GM19467 (cell line): ENCODE measurements at regions not wholly inside any gene's neighbourhood (a gene's known extent, or its start where the extent isn't known, plus 50 kb on each side); places are given as distances from the start of the nearest gene placed in this dataset.
"Not testable (repeated sequence)": the region's sequence is repeated elsewhere in the genome, so short reads cannot be mapped to it uniquely, and the experiment has no call there.

Experiments
- ATAC-seq: cut with Tn5 transposase; IDR thresholded peaks from one replicate; pipeline ENCODE4 v1.9.1; 2021; ENCODE audit warnings: mild to moderate bottlenecking, moderate library complexity; ENCODE audit not compliant: unreplicated experiment

GRCh38 chr13:34349091-34349722 is 531.3 kb downstream of the RFC3 start:
- no peak for ATAC-seq

GRCh38 chr13:34350671-34351070 is 532.7 kb downstream of the RFC3 start:
- no peak for ATAC-seq

GRCh38 chr13:34351134-34351533 is 533.2 kb downstream of the RFC3 start:
- ATAC-seq: no peak

DNA sequence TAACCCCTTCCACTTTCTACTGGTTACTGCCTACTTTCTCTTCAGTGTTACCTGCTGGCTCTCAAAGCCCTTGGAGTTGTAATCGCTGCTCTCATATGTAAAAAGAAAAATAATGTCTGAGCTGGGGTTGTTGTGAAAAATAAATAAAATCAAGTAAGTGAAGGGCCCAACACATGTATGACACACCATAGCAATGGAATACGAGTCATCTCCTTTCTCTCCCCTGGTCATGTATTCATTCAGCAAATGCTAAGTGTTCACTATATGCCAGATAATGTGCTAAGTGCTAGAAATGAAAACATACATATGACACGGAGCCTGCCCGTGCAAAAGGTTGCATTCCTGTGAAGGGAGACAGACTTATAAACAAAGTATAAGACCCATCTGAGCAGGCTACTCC is 535.0 kb downstream of the RFC3 start:
- no peak for ATAC-seq

DNA sequence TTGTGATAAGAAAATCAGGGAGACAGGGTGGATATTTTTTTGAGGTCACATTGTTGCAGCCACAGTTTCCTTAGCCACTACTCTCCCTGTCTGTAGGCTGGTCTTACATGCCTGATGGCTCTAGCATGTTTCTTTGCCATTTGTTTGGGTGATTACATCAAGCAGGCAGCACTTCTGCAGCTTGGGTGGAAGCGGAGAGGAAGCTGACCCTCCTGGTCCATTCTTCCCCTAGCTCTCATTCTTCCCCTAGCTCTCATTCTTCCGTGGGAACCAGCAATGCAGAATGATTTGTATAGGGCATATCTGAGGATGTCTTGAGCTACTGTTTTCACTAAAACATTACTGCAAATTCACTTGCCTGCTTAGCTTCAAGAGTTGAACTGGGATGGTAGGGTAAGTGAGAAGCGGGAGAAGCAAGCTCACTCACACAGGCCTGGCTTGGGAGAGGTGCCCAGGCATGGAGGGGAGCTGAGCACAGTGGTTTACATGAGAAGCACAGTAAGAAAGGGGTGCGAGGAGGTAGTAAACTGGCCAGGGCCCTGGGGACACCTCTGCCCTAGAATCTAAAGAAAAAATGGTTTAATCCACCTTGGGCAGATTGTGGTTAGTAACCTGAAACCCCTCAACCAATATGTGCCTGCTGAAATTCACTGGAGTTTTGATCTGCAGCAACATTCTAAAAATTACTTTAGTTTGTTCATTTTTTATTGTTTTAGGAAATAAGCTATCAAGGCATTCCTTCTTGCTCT is 538.9 kb downstream of the RFC3 start:
- ATAC-seq: no peak

- no peak for ATAC-seq
These were observed 539.7 kb downstream of the RFC3 start for GRCh38 chr13:34357435-34358232.

DNA sequence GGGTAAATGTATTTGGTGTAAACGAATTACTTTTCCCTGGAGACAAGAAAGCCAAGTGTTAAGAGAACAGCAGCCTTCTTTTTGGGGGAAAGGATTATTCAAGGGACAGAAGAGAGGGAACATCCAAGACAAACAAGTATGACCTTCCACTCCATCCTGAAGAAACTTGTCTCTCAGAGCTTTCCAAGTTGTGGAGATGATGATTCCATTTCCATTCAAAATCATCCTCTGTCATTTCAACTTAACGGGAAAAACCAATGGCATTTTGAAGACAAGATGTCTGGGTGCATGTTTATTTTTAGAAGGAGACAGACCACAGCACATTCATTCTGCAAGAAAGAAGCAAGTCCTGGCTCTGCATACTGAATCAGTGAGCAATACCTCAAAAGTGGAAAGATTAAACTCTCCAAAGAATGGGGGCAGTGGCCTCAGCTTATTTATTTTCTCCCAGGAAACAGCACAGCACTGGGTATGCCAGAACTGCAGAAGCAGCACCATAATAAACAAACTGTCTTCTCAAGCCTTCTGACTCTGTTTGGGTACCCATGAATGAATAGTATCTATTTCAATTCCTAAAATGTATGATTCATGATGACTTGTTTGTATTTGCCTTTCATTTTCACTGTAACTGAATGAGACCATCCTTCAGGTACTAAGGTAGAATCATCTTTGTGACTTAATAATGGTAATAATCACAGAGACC is 541.0 kb downstream of the RFC3 start:
- no peak for ATAC-seq

- ATAC-seq: no peak
These were observed 542.8 kb downstream of the RFC3 start for GRCh38 chr13:34360702-34361101.

- no peak for ATAC-seq
These were observed 543.6 kb downstream of the RFC3 start for GRCh38 chr13:34361560-34361959.

DNA sequence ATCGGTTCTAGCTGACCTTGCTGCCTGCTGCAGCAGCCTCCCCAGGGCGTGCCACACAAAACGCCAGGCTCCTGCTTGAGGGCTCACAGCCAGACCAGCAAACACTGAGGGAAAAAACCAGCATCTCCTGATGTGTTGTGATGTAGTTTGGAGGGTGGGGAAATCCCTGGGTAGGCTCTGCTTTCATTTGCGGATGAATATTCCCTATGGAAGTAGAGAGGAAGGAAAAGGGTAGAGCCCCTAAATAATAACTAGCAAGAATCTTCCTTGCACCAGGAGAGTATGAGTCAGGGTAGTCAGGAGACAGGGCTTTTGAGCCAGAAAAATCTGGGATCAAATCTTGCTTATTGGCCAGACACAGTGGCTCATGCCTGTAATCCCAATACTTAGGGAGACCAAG is 545.3 kb downstream of the RFC3 start:
- ATAC-seq: no peak

- no peak for ATAC-seq
These were observed 546.7 kb downstream of the RFC3 start for GRCh38 chr13:34364633-34365032.

DNA sequence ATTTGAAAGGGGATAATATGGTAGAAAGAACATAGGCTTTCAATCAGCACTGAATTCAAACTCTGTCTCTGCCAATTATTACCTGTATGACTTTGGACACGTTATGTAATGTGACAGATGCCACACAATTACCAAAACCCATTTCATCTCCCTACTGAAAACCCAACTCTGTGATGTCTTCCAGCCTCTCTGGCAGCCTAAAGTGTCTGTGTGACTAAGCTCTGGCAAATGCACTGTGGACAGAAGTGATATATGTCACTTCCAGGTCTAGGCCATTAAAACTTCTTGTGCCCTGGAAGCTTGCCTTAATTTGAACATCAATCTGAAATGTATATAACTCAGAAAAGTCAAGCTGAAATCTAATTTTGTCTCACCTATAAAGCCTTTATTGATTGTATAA is 552.0 kb downstream of the RFC3 start:
- ATAC-seq: no peak

DNA sequence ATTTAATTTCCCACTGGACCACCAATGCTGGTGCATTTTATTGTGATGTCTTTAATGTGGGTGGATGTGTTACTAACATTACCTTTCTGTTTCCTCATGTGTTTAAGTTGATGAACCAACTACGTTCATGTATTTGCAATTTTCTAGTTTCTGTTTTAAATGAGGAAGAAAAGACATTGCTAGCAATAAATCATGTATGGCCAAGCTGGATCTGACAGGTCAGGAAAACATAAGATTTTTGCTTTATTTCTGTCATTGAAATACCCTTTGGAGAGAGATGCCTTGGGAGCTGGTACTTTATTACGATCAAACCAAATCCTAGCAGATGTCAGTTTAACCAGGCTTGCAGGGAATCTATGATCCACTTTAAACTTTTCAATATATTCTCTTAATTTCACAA is 553.2 kb downstream of the RFC3 start:
- ATAC-seq: no peak

GRCh38 chr13:34371645-34372395 is 553.9 kb downstream of the RFC3 start:
- no peak for ATAC-seq

DNA sequence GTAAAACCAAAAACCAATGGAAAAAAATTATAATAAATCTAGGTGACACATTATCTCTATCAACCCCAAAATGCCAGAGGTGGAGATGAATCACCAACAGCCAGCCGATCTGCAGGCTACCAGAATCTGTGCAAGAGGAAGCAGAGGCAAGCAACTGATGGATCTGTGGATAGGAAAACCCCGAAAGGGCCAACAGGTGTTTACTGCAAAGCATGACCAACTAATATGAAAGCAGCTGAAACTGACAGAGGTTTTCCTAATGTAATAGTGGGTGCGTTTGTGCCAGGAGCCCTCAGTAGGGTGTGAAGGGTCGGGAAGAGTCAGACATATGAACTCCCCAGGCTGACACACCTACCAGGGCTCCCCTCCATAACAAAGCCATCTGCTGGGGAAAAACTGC is 554.6 kb downstream of the RFC3 start:
- ATAC-seq: no peak

- no peak for ATAC-seq
These were observed 558.5 kb downstream of the RFC3 start for GRCh38 chr13:34376483-34376882.

GRCh38 chr13:34381228-34381627 is 560.8 kb upstream of the NBEA start:
- ATAC-seq: no peak

DNA sequence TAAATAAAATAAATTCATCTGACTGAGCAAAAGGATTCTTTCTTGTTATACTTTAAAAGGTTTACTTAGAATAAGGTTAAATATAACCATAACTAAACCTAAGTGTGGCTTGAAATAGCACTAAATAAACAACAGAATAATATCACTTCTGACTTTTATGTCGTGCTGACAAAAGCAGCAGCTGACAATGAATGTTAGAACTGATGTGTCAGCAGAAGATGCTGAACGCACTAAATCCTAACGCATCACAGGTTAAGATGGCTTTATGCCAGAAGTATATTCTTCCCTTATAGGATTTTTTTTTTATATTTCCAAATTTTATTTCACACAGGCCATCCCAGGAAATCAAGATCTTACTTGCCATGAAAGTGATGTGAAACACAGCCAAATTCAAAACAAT is 558.3 kb upstream of the NBEA start:
- no peak for ATAC-seq

DNA sequence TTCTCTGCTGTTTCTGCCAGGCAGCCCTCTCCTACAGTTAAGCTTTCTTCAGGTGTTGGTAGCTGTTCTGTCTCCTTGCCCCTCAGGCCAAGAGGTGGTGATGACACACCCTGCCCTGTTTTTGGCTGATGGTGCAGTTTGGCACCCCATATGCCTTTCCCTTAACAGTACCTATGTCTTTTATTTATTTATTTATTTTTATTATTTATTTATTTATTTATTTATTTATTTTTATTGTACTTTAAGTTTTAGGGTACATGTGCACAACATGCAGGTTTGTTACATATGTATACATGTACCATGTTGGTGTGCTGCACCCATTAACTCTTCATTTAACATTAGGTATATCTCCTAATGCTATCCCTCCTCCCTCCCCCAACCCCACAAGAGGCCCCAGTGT is 555.8 kb upstream of the NBEA start:
- ATAC-seq: not testable (repeated sequence)

GRCh38 chr13:34391076-34391475 is 551.0 kb upstream of the NBEA start:
- ATAC-seq: no peak

DNA sequence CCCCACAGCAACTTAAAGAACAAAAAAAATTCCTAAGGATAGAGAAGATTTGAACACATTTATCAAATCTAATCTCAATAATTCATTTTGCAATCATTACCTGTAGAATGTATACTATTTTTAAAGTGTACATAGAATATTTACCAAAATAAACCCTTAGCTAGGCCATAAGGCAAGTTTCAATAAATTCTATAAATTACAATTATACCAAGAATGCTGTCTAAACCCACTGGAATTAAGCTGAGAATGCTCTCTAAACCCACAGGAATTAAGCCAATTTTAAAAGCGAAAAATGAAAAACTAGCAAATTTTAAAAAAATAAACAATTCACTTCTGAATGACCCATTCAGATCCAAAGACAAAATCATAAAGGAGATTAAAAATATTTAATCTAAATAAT is 540.4 kb upstream of the NBEA start:
- ATAC-seq: no peak
